Gastrocnemius medialis (tissue), 4 donors: ENCODE measurements at regions not wholly inside any gene's neighbourhood (a gene's known extent, or its start where the extent isn't known, plus 50 kb on each side); places are given as distances from the start of the nearest gene placed in this dataset.

Experiments used
- ATAC-seq, 2 donors: fragments of 150-250 bp; one replicate each; pipeline ENCODE4 v1.9.1; 2016
- DNase-seq, 2 donors: peaks; one replicate each; pipeline ENCODE4 v3.0.0-alpha.2; 2019
- H3K27ac ChIP-seq, 4 donors: fragments of 200-600 bp; sonication (generic); 1 replicate in 1 of 4; 2 replicates in 3 of 4; pipeline ENCODE4 v1.5.1; 2016 to 2018; ENCODE audit warnings: mild to moderate bottlenecking in 2 of 4, moderate library complexity in 1 of 4
- H3K27me3 ChIP-seq, 3 donors: fragments of 200-600 bp; sonication (generic) in 2 of 3; 1 replicate in 1 of 3; 2 replicates in 2 of 3; pipeline versions ENCODE4 v1.5.1 to v1.6.0; 2016 to 2019; ENCODE audit warnings: mild to moderate bottlenecking in 1 of 3, moderate library complexity in 1 of 3
- H3K36me3 ChIP-seq, 2 donors: fragments of 200-600 bp; sonication (generic) in 1 of 2; one replicate each; pipeline ENCODE4 v1.5.1; 2017 to 2018
- H3K4me1 ChIP-seq, 2 donors: fragments of 200-600 bp; sonication (generic) in 1 of 2; one replicate each; pipeline ENCODE4 v1.5.1; 2016 to 2017; ENCODE audit warnings: mild to moderate bottlenecking in 2 of 2
- H3K4me3 ChIP-seq, 4 donors: fragments of 200-600 bp; sonication (generic) in 3 of 4; 1 replicate in 1 of 4; 2 replicates in 3 of 4; pipeline ENCODE4 v1.5.1; 2016 to 2019; ENCODE audit warnings: mild to moderate bottlenecking in 2 of 4
- H3K9me3 ChIP-seq, 3 donors: fragments of 200-600 bp; sonication (generic) in 2 of 3; 1 replicate in 1 of 3; 2 replicates in 2 of 3; pipeline ENCODE4 v1.5.1; 2016 to 2019
- CTCF ChIP-seq, 5 experiments: fragments of 450-650 bp in 3 of 5; fragments of 200-600 bp in 2 of 5; sonication (generic) in 2 of 5; IDR thresholded peaks in 4 of 5; conservative IDR thresholded peaks in 1 of 5; 1 replicate in 4 of 5; 2 replicates in 1 of 5; pipeline ENCODE4 v1.5.1; 2016 to 2019; ENCODE audit warnings: antibody characterized with exemption in 5 of 5, mild to moderate bottlenecking in 3 of 5, moderate library complexity in 3 of 5
- POLR2A ChIP-seq, 2 donors: fragments of 450-650 bp; IDR thresholded peaks; one replicate each; pipeline ENCODE4 v1.6.1; 2017; ENCODE audit warnings: antibody characterized with exemption in 2 of 2, mild to moderate bottlenecking in 2 of 2, moderate library complexity in 2 of 2
- in situ Hi-C, 4 donors: fragments of 200-750 bp; cut with MboI; loops; one replicate each; pipeline versions ENCODE4 v1.15.0 to v1.8.0; 2017; ENCODE audit warnings: low sequenced_read_pairs in 4 of 4
- intact Hi-C: fragments of 100-400 bp; cut with DNase I; formaldehyde crosslinking; loops from one replicate; pipeline ENCODE4 v1.15.1; 2023; ENCODE audit warnings: low total_unique reads

GRCh38 chr10:54866666-54867065, 65.6 kb upstream of the PCDH15 start:
- Histone ChIP-seq H3K4me3 (no peak overlapping the region), H3K27me3 (no peaks in the 10 kb centered on the region), H3K9me3 (no peaks in the 10 kb centered on the region), H3K4me1 (no peaks in the 10 kb centered on the region), H3K27ac (no peak overlapping the region), H3K36me3 (no peaks in the 10 kb centered on the region)
- intact Hi-C loops = no loop called here
- DNase-seq (no peak), ATAC-seq (no peak)
- in situ Hi-C loops = no loop called here
- TF ChIP-seq CTCF (IDR thresholded peaks at IDR 0.05 in 4 of 5, conservative IDR thresholded peaks at IDR 0.05 in 1 of 5) = no peak
- no peak for TF ChIP-seq POLR2A (IDR thresholded peaks at IDR 0.05)

DNA sequence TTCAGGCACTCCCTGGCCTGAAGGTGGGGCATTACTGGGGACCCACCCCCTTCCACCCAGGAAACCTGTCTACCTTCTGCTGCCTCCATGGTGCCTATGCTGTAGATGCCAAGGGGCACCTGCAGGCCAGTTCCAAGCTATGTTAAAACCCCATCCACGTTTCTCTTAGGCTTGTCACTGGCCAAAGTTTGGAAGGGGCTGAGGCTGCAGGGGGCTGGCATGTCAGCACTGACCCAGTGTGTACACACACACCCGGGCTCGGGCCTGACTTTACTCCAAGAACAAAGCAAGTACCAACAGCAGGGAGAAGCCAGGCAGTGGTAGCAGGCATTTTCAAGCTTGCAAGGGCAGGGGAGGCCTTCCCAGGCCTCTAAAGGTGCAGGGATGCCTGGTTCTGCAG, 53.8 kb upstream of the PCDH15 start:
- H3K36me3 ChIP-seq = no peaks in the 10 kb centered on the region
- ATAC-seq (no peak), DNase-seq (no peak)
- H3K9me3 ChIP-seq = no peaks in the 10 kb centered on the region
- TF ChIP-seq POLR2A (IDR thresholded peaks at IDR 0.05) = no peak
- TF ChIP-seq CTCF (IDR thresholded peaks at IDR 0.05 in 4 of 5, conservative IDR thresholded peaks at IDR 0.05 in 1 of 5) = no peak
- H3K27me3 ChIP-seq = no peaks in the 10 kb centered on the region
- no peak overlapping the region for H3K27ac ChIP-seq
- in situ Hi-C loops (no loop called here), intact Hi-C loops (no loop called here)
- H3K4me3 ChIP-seq = no peak overlapping the region
- H3K4me1 ChIP-seq = no peaks in the 10 kb centered on the region

DNA sequence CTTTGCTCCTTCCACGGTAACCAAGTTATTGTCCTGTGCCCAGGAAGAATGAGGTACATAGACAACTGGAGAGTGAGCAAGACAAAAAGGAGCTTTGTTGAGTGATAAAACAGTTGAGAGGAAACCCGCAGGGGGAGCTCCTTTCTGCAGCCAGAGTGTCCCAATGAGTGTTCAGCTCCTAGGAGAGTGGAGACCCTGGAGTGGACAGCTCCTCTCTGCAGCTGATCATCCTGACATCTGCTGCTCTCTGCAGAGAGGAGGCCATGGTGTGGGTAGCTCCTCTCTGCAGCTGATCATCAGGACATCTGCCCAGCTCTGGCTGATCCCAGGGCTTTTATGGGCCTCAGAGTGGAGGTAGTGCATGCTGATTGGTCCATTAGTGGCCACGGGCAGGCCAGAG, 53.4 kb upstream of the PCDH15 start:
- no peaks in the 10 kb centered on the region for H3K36me3 ChIP-seq
- H3K4me3 ChIP-seq = no peak overlapping the region
- in situ Hi-C loops = no loop called here
- TF ChIP-seq CTCF (IDR thresholded peaks at IDR 0.05 in 4 of 5, conservative IDR thresholded peaks at IDR 0.05 in 1 of 5) = no peak
- TF ChIP-seq POLR2A (IDR thresholded peaks at IDR 0.05) = no peak
- intact Hi-C loops = no loop called here
- H3K27me3 ChIP-seq = no peaks in the 10 kb centered on the region
- no peak for ATAC-seq
- DNase-seq = no peak
- H3K4me1 ChIP-seq = no peaks in the 10 kb centered on the region
- no peaks in the 10 kb centered on the region for H3K9me3 ChIP-seq
- no peak overlapping the region for H3K27ac ChIP-seq

- no peak overlapping the region for H3K27ac ChIP-seq
- no peaks in the 10 kb centered on the region for H3K4me1 ChIP-seq
- no peak for DNase-seq
- no peaks in the 10 kb centered on the region for H3K36me3 ChIP-seq
- ATAC-seq = no peak
- no peak overlapping the region for H3K4me3 ChIP-seq
- H3K9me3 ChIP-seq = no peaks in the 10 kb centered on the region
- in situ Hi-C loops = no loop called here
- TF ChIP-seq CTCF (IDR thresholded peaks at IDR 0.05 in 4 of 5, conservative IDR thresholded peaks at IDR 0.05 in 1 of 5) = no peak
- no peak for TF ChIP-seq POLR2A (IDR thresholded peaks at IDR 0.05)
- intact Hi-C loops = no loop called here
- no peaks in the 10 kb centered on the region for H3K27me3 ChIP-seq
These were observed 52.9 kb upstream of the PCDH15 start for GRCh38 chr10:54853883-54854282.
